Osteocyte (in vitro differentiated cells): ENCODE measurements at regions not wholly inside any gene's neighbourhood (a gene's known extent, or its start where the extent isn't known, plus 50 kb on each side); places are given as distances from the start of the nearest gene placed in this dataset.

Experiments
- DNase-seq: peaks from one replicate; pipeline ENCODE4 v3.0.0; 2021; ENCODE audit warnings: mixed read lengths; ENCODE audit not compliant: unreplicated experiment; ENCODE audit errors: extremely low spot score
- H3K27ac Mint-ChIP-seq: one replicate; pipeline ENCODE4 v1.8.0; 2021; ENCODE audit warnings: mild to moderate bottlenecking, mixed read lengths; ENCODE audit not compliant: unreplicated experiment
- H3K27me3 Mint-ChIP-seq: one replicate; pipeline ENCODE4 v1.8.0; 2021; ENCODE audit warnings: mixed read lengths; ENCODE audit not compliant: unreplicated experiment
- H3K36me3 Mint-ChIP-seq: one replicate; pipeline ENCODE4 v1.8.0; 2021; ENCODE audit warnings: mixed read lengths; ENCODE audit not compliant: unreplicated experiment
- H3K4me1 Mint-ChIP-seq: one replicate; pipeline ENCODE4 v1.8.0; 2021; ENCODE audit warnings: mixed read lengths; ENCODE audit not compliant: unreplicated experiment
- H3K4me3 Mint-ChIP-seq: one replicate; pipeline ENCODE4 v1.8.0; 2021; ENCODE audit warnings: mild to moderate bottlenecking, moderate library complexity, mixed read lengths; ENCODE audit not compliant: unreplicated experiment
- H3K9me3 Mint-ChIP-seq: one replicate; pipeline ENCODE4 v1.8.0; 2021; ENCODE audit warnings: mixed read lengths; ENCODE audit not compliant: unreplicated experiment
- CTCF ChIP-seq: fragments of 200-600 bp; sonication (generic); IDR thresholded peaks from 2 replicates; pipeline ENCODE4 v1.5.0; 2021; ENCODE audit warnings: antibody characterized with exemption, mild to moderate bottlenecking, moderate library complexity

- H3K9me3 Mint-ChIP-seq = peaks cover 38% of the 10 kb centered on the region
- H3K27ac Mint-ChIP-seq = no peak overlapping the region
- H3K27me3 Mint-ChIP-seq = no peaks in the 10 kb centered on the region
- H3K4me3 Mint-ChIP-seq = no peak overlapping the region
- H3K36me3 Mint-ChIP-seq = peaks cover 9% of the 10 kb centered on the region
- no peak for DNase-seq
- peaks cover 5% of the 10 kb centered on the region for H3K4me1 Mint-ChIP-seq
- TF ChIP-seq CTCF = no peak
These were observed 428.0 kb downstream of the PSAT1 start for GRCh38 chr9:78724896-78725295.

- Mint-ChIP-seq H3K4me3 (no peak overlapping the region), H3K27me3 (no peaks in the 10 kb centered on the region), H3K4me1 (peaks cover 5% of the 10 kb centered on the region), H3K9me3 (peaks cover 42% of the 10 kb centered on the region), H3K27ac (no peak overlapping the region), H3K36me3 (peaks cover 9% of the 10 kb centered on the region)
- no peak for DNase-seq
- TF ChIP-seq CTCF = no peak
These were observed 428.6 kb downstream of the PSAT1 start for GRCh38 chr9:78725503-78725902.

DNA sequence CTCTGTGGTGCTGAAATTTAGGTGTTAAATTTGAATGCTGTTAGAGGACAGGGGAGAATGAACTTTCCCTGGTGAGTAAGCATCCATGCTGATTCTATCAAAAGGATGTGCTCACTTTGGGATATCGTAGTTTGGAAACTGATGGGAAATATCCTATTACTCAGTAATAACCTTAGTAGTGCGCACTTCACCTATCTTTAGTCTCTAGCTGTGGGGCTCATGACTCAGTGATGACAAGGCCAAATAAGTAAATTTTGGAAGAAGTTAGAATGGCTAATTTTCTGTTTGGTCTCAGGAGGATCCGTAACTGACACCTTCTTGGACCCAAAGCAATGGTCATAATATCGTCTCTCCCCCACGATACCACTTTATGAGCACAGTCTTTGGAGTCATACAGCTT is 448.4 kb downstream of the PSAT1 start:
- TF ChIP-seq CTCF = no peak
- no peak for DNase-seq
- no peaks in the 10 kb centered on the region for H3K27me3 Mint-ChIP-seq
- H3K4me3 Mint-ChIP-seq = no peak overlapping the region
- peaks cover 14% of the 10 kb centered on the region for H3K9me3 Mint-ChIP-seq
- H3K36me3 Mint-ChIP-seq = no peaks in the 10 kb centered on the region
- peak overlapping the region; percentile 82 for H3K27ac Mint-ChIP-seq
- H3K4me1 Mint-ChIP-seq = peaks cover 12% of the 10 kb centered on the region

DNA sequence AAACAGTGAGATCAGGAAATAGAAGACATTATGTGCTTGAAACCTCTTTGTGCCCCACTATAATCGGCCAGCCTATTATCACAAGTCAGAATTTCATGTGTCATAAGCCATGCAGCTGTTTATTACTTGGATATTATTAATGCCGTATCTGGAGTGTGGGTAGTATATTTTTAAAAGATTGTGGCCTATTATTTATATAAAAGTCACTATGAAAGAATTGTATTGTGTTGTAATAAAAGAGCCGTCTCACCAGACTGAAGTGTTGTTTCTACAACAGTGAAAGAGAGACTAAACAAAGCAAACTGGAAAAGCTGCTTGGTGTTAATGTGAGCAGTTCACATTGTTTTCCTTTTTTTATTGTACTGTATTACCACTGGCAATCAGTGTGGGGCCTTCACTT is 449.1 kb downstream of the PSAT1 start:
- Mint-ChIP-seq H3K27ac (peak overlapping the region; percentile 82), H3K4me3 (peak overlapping the region; percentile 30), H3K9me3 (peaks cover 14% of the 10 kb centered on the region), H3K36me3 (no peaks in the 10 kb centered on the region), H3K27me3 (no peaks in the 10 kb centered on the region), H3K4me1 (peaks cover 12% of the 10 kb centered on the region)
- TF ChIP-seq CTCF = no peak
- no peak for DNase-seq

DNA sequence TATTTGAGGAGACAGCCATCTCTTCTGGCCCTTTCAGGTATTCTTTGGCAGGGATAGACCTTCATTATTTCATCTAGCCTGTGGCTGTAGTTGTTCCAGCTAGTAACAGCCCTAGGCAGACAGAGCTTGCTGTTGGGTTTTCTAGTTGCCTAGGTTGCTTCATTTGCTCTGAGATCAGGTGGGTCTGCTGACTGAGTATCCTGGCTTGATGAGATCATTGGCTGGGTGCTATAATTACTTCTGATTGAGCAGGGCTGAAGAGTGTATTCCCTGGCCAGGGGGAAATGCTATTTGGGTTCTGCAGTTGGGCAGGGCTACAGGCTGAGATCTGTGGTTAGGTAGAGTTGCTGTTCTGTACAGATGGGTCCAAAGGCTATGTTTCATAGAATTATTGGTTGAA is 456.1 kb downstream of the PSAT1 start:
- Mint-ChIP-seq H3K27me3 (no peaks in the 10 kb centered on the region), H3K4me1 (no peaks in the 10 kb centered on the region), H3K4me3 (no peak overlapping the region), H3K36me3 (no peaks in the 10 kb centered on the region), H3K9me3 (peaks cover 14% of the 10 kb centered on the region), H3K27ac (no peak overlapping the region)
- DNase-seq = no peak
- no peak for TF ChIP-seq CTCF
